B cell (primary cell): ENCODE measurements at regions not wholly inside any gene's neighbourhood (a gene's known extent, or its start where the extent isn't known, plus 50 kb on each side); places are given as distances from the start of the nearest gene placed in this dataset.
"Not testable (repeated sequence)": the region's sequence is repeated elsewhere in the genome, so short reads cannot be mapped to it uniquely, and the experiment has no call there.

Source experiments
- ATAC-seq: fragments of 200-7000 bp; cut with Tn5 transposase; one replicate; pipeline ENCODE4 v1.10.0; 2021; ENCODE audit warnings: low read depth, mild to moderate bottlenecking, moderate number of reproducible peaks, moderate library complexity
- CTCF ChIA-PET: fragments of 350-600 bp; sonication (Branson Sonifier 250); formaldehyde crosslinking; loops from one replicate; lab custom pipeline; 2021; ENCODE audit warnings: antibody characterized with exemption, inconsistent platforms; lab: Charles Lee
- POLR2A ChIA-PET: fragments of 350-600 bp; sonication (Branson Sonifier 250); formaldehyde crosslinking; loops from one replicate; lab custom pipeline; 2021; ENCODE audit warnings: antibody characterized with exemption; lab: Charles Lee
- DNase-seq: peaks from one replicate; pipeline ENCODE4 v3.0.0; 2013
- H2AFZ ChIP-seq: 2 replicates; pipeline ENCODE4 v1.6.1; 2012; ENCODE audit warnings: mild to moderate bottlenecking, low read depth, low read length; ENCODE audit not compliant: insufficient read depth, poor library complexity, severe bottlenecking
- H3K27ac ChIP-seq, 2 donors: 1 replicate in 1 of 2; 2 replicates in 1 of 2; pipeline ENCODE4 v1.5.1; 2012 to 2013; ENCODE audit warnings: low read length in 2 of 2, mild to moderate bottlenecking in 2 of 2, moderate library complexity in 1 of 2
- H3K27me3 ChIP-seq, 4 experiments: fragments of 200-600 bp in 1 of 4; sonication (generic) in 1 of 4; replicated peaks in 1 of 4; 1 replicate in 2 of 4; 2 replicates in 2 of 4; pipeline versions ENCODE4 v1.6.1 to v1.7.0; 2013 to 2016; ENCODE audit warnings: low read length in 3 of 4, mild to moderate bottlenecking in 2 of 4, mixed read lengths in 1 of 4, moderate library complexity in 1 of 4; ENCODE audit not compliant: insufficient read depth in 4 of 4, control insufficient read depth in 3 of 4; ENCODE audit errors: control extremely low read depth in 1 of 4
- H3K36me3 ChIP-seq, 2 experiments: replicated peaks in 1 of 2; 1 replicate in 1 of 2; 2 replicates in 1 of 2; pipeline versions ENCODE4 v1.6.1 to v1.7.1; 2013; ENCODE audit warnings: low read length in 1 of 2; ENCODE audit not compliant: insufficient read depth in 2 of 2, control insufficient read depth in 1 of 2; ENCODE audit errors: control extremely low read depth in 1 of 2, extremely low read depth in 1 of 2
- H3K4me1 ChIP-seq, 2 donors: fragments of 200-600 bp in 1 of 2; sonication (generic) in 1 of 2; 1 replicate in 1 of 2; 2 replicates in 1 of 2; pipeline versions ENCODE4 v1.5.1 to v1.6.1; 2013 to 2017; ENCODE audit warnings: low read length in 2 of 2; ENCODE audit not compliant: control insufficient read depth in 2 of 2, insufficient read depth in 2 of 2
- H3K4me2 ChIP-seq: replicated peaks from 2 replicates; pipeline ENCODE3; 2012; ENCODE audit warnings: mild to moderate bottlenecking, low read depth, low read length; ENCODE audit not compliant: poor library complexity, severe bottlenecking
- H3K4me3 ChIP-seq, 5 experiments: fragments of 200-600 bp in 1 of 5; sonication (generic) in 1 of 5; 1 replicate in 3 of 5; 2 replicates in 2 of 5; pipeline versions ENCODE4 v1.5.1 to v1.7.0; 2011 to 2016; ENCODE audit warnings: low read length in 4 of 5, mild to moderate bottlenecking in 4 of 5, low read depth in 2 of 5, control low read depth in 1 of 5, moderate library complexity in 1 of 5; ENCODE audit not compliant: insufficient read depth in 1 of 5; ENCODE audit errors: control extremely low read depth in 1 of 5, extremely low read depth in 1 of 5
- H3K79me2 ChIP-seq: fragments of 200-600 bp; sonication (generic); one replicate; pipeline ENCODE4 v1.6.0; 2016; ENCODE audit warnings: low read length; ENCODE audit not compliant: control insufficient read depth, insufficient read depth
- H3K9ac ChIP-seq: fragments of 200-600 bp; sonication (generic); 2 replicates; pipeline ENCODE4 v1.6.1; 2017; ENCODE audit warnings: mild to moderate bottlenecking, low read length, moderate library complexity
- H3K9me3 ChIP-seq, 3 donors: one replicate each; pipeline versions ENCODE4 v1.6.1 to v1.7.1; 2013; ENCODE audit warnings: low read length in 2 of 3; ENCODE audit not compliant: control insufficient read depth in 2 of 3, insufficient read depth in 1 of 3; ENCODE audit errors: control extremely low read depth in 1 of 3
- H4K20me1 ChIP-seq: 2 replicates; pipeline ENCODE4 v1.6.0; 2012; ENCODE audit warnings: mild to moderate bottlenecking, low read length; ENCODE audit not compliant: insufficient read depth, control insufficient read depth, poor library complexity, severe bottlenecking
- H3K27ac Mint-ChIP-seq: one replicate; pipeline ENCODE4 v1.8.0; 2021; ENCODE audit warnings: mixed read lengths
- H3K27me3 Mint-ChIP-seq: one replicate; pipeline ENCODE4 v1.8.0; 2021; ENCODE audit warnings: mixed read lengths
- H3K4me1 Mint-ChIP-seq: one replicate; pipeline ENCODE4 v1.8.0; 2021; ENCODE audit warnings: mixed read lengths
- H3K4me3 Mint-ChIP-seq: one replicate; pipeline ENCODE4 v1.8.0; 2021; ENCODE audit warnings: mixed read lengths
- H3K9me3 Mint-ChIP-seq: one replicate; pipeline ENCODE4 v1.8.0; 2022; ENCODE audit warnings: mixed read lengths; ENCODE audit not compliant: insufficient read depth
- CTCF ChIP-seq: fragments of 200-600 bp; IDR thresholded peaks from one replicate; pipeline ENCODE4 v1.8.0; 2022; ENCODE audit warnings: antibody characterized with exemption, mild to moderate bottlenecking
- EZH2 ChIP-seq: IDR thresholded peaks from 2 replicates; pipeline ENCODE4 v1.6.1; 2012; ENCODE audit warnings: borderline replicate concordance, low read depth, mild to moderate bottlenecking, moderate library complexity, low read length; ENCODE audit not compliant: insufficient read depth, poor library complexity, severe bottlenecking
- WGBS: methylation state at CpG from one replicate; pipeline ENCODE4 v1.1.5; 2013; ENCODE audit warnings: missing lambda C conversion rate; ENCODE audit not compliant: insufficient coverage; 5-methylcytosine and 5-hydroxymethylcytosine counted together
- intact Hi-C: fragments of 100-400 bp; cut with micrococcal nuclease; formaldehyde crosslinking; loops from one replicate; pipeline ENCODE4 v1.10.0; 2022

- no peak overlapping the region for H2AFZ ChIP-seq
- no peaks in the 10 kb centered on the region for H4K20me1 ChIP-seq
- H3K79me2 ChIP-seq: no peaks in the 10 kb centered on the region
- no peaks in the 10 kb centered on the region for H3K27me3 ChIP-seq
- no peak for ATAC-seq
- no peak overlapping the region for H3K9ac ChIP-seq
- POLR2A ChIA-PET: no interaction called here
- no peak for DNase-seq
- no peak overlapping the region for H3K27ac ChIP-seq
- Mint-ChIP-seq H3K4me1 (no peaks in the 10 kb centered on the region), H3K27ac (no peak overlapping the region), H3K4me3 (no peak overlapping the region), H3K9me3 (no peaks in the 10 kb centered on the region), H3K27me3 (no peaks in the 10 kb centered on the region)
- intact Hi-C loops: no loop called here
- CTCF ChIA-PET: no interaction called here
- no peaks in the 10 kb centered on the region for H3K4me1 ChIP-seq
- H3K9me3 ChIP-seq: peaks cover 0 to 22% (median 2%) of the 10 kb centered on the region in 3 donors
- TF ChIP-seq CTCF (no peak), EZH2 (no peak)
- no peak overlapping the region for H3K4me2 ChIP-seq
- 72% methylated on average over 4 of the region's 4 CpGs for WGBS
- no peak overlapping the region for H3K4me3 ChIP-seq
- no peaks in the 10 kb centered on the region for H3K36me3 ChIP-seq
These were observed 95.0 kb downstream of the ZNF737 start for GRCh38 chr19:20470345-20471135.

GRCh38 chr19:20466638-20466990 is 99.0 kb downstream of the ZNF737 start:
- H3K4me1 ChIP-seq, ATAC-seq, intact Hi-C loops, H3K27ac Mint-ChIP-seq, H3K79me2 ChIP-seq, H2AFZ ChIP-seq, H3K27me3 Mint-ChIP-seq, H3K4me1 Mint-ChIP-seq, H3K4me3 Mint-ChIP-seq, H3K27me3 ChIP-seq, POLR2A ChIA-PET, H3K4me3 ChIP-seq, H3K27ac ChIP-seq, H3K4me2 ChIP-seq, H4K20me1 ChIP-seq, H3K9ac ChIP-seq, CTCF ChIA-PET, H3K36me3 ChIP-seq, DNase-seq, H3K9me3 ChIP-seq, H3K9me3 Mint-ChIP-seq: not testable (repeated sequence)

- H2AFZ ChIP-seq, H3K4me3 ChIP-seq, POLR2A ChIA-PET, H3K27ac Mint-ChIP-seq, H4K20me1 ChIP-seq, H3K27me3 Mint-ChIP-seq, H3K27ac ChIP-seq, H3K79me2 ChIP-seq, CTCF ChIA-PET, ATAC-seq, H3K4me1 ChIP-seq, H3K9me3 ChIP-seq, H3K27me3 ChIP-seq, H3K36me3 ChIP-seq, DNase-seq, H3K4me1 Mint-ChIP-seq, intact Hi-C loops, H3K4me2 ChIP-seq, H3K9me3 Mint-ChIP-seq, H3K9ac ChIP-seq, H3K4me3 Mint-ChIP-seq: not testable (repeated sequence)
- WGBS: 67% methylated on average over 1 of the region's 5 CpGs
These were observed 99.5 kb downstream of the ZNF737 start for GRCh38 chr19:20465922-20466637.
